H9 (cell line): ENCODE measurements at regions not wholly inside any gene's neighbourhood (a gene's known extent, or its start where the extent isn't known, plus 50 kb on each side); places are given as distances from the start of the nearest gene placed in this dataset.

ENCODE experiments used
- DNase-seq: peaks from one replicate; pipeline ENCODE4 v3.0.0-alpha.2; 2017
- H2AFZ ChIP-seq: one replicate; pipeline ENCODE4 v1.6.1; 2013; ENCODE audit warnings: mild to moderate bottlenecking, low read length, control low read depth, moderate library complexity
- H2AK5ac ChIP-seq: 2 replicates; pipeline ENCODE4 v1.6.1; 2013; ENCODE audit warnings: low read length, control low read depth, mixed read lengths; ENCODE audit not compliant: insufficient read length
- H2BK120ac ChIP-seq: one replicate; pipeline ENCODE4 v1.6.1; 2013; ENCODE audit warnings: low read depth, mild to moderate bottlenecking, low read length, control low read depth, inconsistent platforms; ENCODE audit not compliant: poor library complexity, severe bottlenecking
- H2BK12ac ChIP-seq: 2 replicates; pipeline ENCODE4 v1.6.1; 2013; ENCODE audit warnings: low read length, control low read depth, mixed read lengths, low read depth; ENCODE audit not compliant: insufficient read length
- H2BK15ac ChIP-seq: 2 replicates; pipeline ENCODE4 v1.6.1; 2013; ENCODE audit warnings: low read depth, low read length, control low read depth
- H2BK20ac ChIP-seq: one replicate; pipeline ENCODE4 v1.6.1; 2013; ENCODE audit warnings: low read depth, mild to moderate bottlenecking, low read length, control low read depth, inconsistent platforms; ENCODE audit not compliant: poor library complexity, severe bottlenecking
- H2BK5ac ChIP-seq: 2 replicates; pipeline ENCODE4 v1.6.1; 2013; ENCODE audit warnings: low read length, control low read depth, mixed read lengths; ENCODE audit not compliant: insufficient read length
- H3K14ac ChIP-seq: 2 replicates; pipeline ENCODE4 v1.6.1; 2013; ENCODE audit warnings: low read length, control low read depth; ENCODE audit not compliant: insufficient read depth
- H3K18ac ChIP-seq: 2 replicates; pipeline ENCODE4 v1.6.1; 2013; ENCODE audit warnings: low read depth, mild to moderate bottlenecking, mixed read lengths, low read length, control low read depth; ENCODE audit not compliant: insufficient read length
- H3K23ac ChIP-seq: 2 replicates; pipeline ENCODE4 v1.6.1; 2013; ENCODE audit warnings: low read length, control low read depth, mixed read lengths, low read depth; ENCODE audit not compliant: insufficient read length
- H3K23me2 ChIP-seq: 2 replicates; pipeline ENCODE4 v1.6.1; 2013; ENCODE audit warnings: low read depth, mild to moderate bottlenecking, mixed read lengths, low read length, control low read depth; ENCODE audit not compliant: insufficient read length, poor library complexity, severe bottlenecking
- H3K27ac ChIP-seq: 2 replicates; pipeline ENCODE4 v1.5.1; 2013; ENCODE audit warnings: low read length, control low read depth, mixed read lengths, low read depth; ENCODE audit not compliant: insufficient read length
- H3K27me3 ChIP-seq: 2 replicates; pipeline ENCODE4 v1.6.1; 2013; ENCODE audit warnings: low read length, control low read depth, inconsistent platforms; ENCODE audit not compliant: insufficient read depth
- H3K4ac ChIP-seq: 2 replicates; pipeline ENCODE4 v1.6.1; 2013; ENCODE audit warnings: low read depth, mild to moderate bottlenecking, control low read depth, inconsistent platforms, low read length, moderate library complexity
- H3K4me1 ChIP-seq: 2 replicates; pipeline ENCODE4 v1.6.1; 2013; ENCODE audit warnings: low read length, control low read depth, inconsistent platforms; ENCODE audit not compliant: insufficient read depth
- H3K4me2 ChIP-seq: 2 replicates; pipeline ENCODE4 v1.6.1; 2013; ENCODE audit warnings: low read length, control low read depth, mixed read lengths; ENCODE audit not compliant: insufficient read length, insufficient read depth
- H3K56ac ChIP-seq: 2 replicates; pipeline ENCODE4 v1.6.1; 2013; ENCODE audit warnings: low read depth, mild to moderate bottlenecking, mixed read lengths, low read length, control low read depth; ENCODE audit not compliant: insufficient read length
- H3K79me1 ChIP-seq: 2 replicates; pipeline ENCODE4 v1.6.1; 2013; ENCODE audit warnings: low read depth, mild to moderate bottlenecking, moderate library complexity, low read length, control low read depth, inconsistent platforms; ENCODE audit not compliant: insufficient read depth, poor library complexity, severe bottlenecking
- H3K79me2 ChIP-seq: 2 replicates; pipeline ENCODE4 v1.6.1; 2013; ENCODE audit warnings: low read length, control low read depth, inconsistent platforms; ENCODE audit not compliant: insufficient read depth
- H3K9ac ChIP-seq: 2 replicates; pipeline ENCODE4 v1.6.1; 2013; ENCODE audit warnings: low read length, control low read depth, mixed read lengths; ENCODE audit not compliant: insufficient read length; ENCODE audit errors: extremely low read depth
- H3K9me3 ChIP-seq: one replicate; pipeline ENCODE4 v1.6.1; 2013; ENCODE audit warnings: low read depth, low read length, inconsistent platforms; ENCODE audit not compliant: control insufficient read depth
- H3T11ph ChIP-seq: one replicate; pipeline ENCODE4 v1.6.1; 2013; ENCODE audit warnings: mild to moderate bottlenecking, low read length, control low read depth, inconsistent platforms
- H4K20me1 ChIP-seq: one replicate; pipeline ENCODE4 v1.6.1; 2013; ENCODE audit not compliant: control insufficient read depth, insufficient read length, insufficient read depth
- H4K5ac ChIP-seq: 2 replicates; pipeline ENCODE4 v1.6.1; 2013; ENCODE audit warnings: low read depth, mild to moderate bottlenecking, mixed read lengths, low read length, control low read depth; ENCODE audit not compliant: insufficient read length
- H4K8ac ChIP-seq: replicated peaks from 2 replicates; pipeline ENCODE4 v1.6.1; 2013; ENCODE audit warnings: low read length, control low read depth, mixed read lengths, low read depth; ENCODE audit not compliant: insufficient read length
- H4K91ac ChIP-seq: 2 replicates; pipeline ENCODE4 v1.6.1; 2013; ENCODE audit warnings: low read depth, mild to moderate bottlenecking, moderate library complexity, mixed read lengths, low read length, control low read depth; ENCODE audit not compliant: insufficient read length
- H3K27ac Mint-ChIP-seq, 3 experiments: 2 replicates in 2 of 3; 3 replicates in 1 of 3; pipeline ENCODE4 v1.8.0; 2020 to 2021; ENCODE audit warnings: mixed read lengths in 3 of 3, mild to moderate bottlenecking in 1 of 3, moderate library complexity in 1 of 3
- H3K27me3 Mint-ChIP-seq: 2 replicates; pipeline ENCODE4 v1.8.0; 2021; ENCODE audit warnings: low read depth, mild to moderate bottlenecking, moderate library complexity, mixed read lengths
- H3K36me3 Mint-ChIP-seq, 3 experiments: 2 replicates in 2 of 3; 3 replicates in 1 of 3; pipeline ENCODE4 v1.8.0; 2020 to 2021; ENCODE audit warnings: low read depth in 3 of 3, mixed read lengths in 3 of 3; ENCODE audit not compliant: insufficient read depth in 1 of 3
- H3K4me1 Mint-ChIP-seq, 2 experiments: 2 replicates each; pipeline ENCODE4 v1.8.0; 2020; ENCODE audit warnings: mixed read lengths in 2 of 2
- H3K4me3 Mint-ChIP-seq, 2 experiments: 2 replicates in 1 of 2; 3 replicates in 1 of 2; pipeline ENCODE4 v1.8.0; 2020 to 2021; ENCODE audit warnings: mild to moderate bottlenecking in 2 of 2, mixed read lengths in 2 of 2, moderate library complexity in 1 of 2
- H3K9me3 Mint-ChIP-seq, 2 experiments: 2 replicates in 1 of 2; 3 replicates in 1 of 2; pipeline ENCODE4 v1.8.0; 2020; ENCODE audit warnings: mild to moderate bottlenecking in 2 of 2, mixed read lengths in 2 of 2, moderate library complexity in 1 of 2
- CTCF ChIP-seq: fragments of 200-600 bp; sonication (generic); conservative IDR thresholded peaks from 3 replicates; pipeline ENCODE4 v1.8.0; 2021; ENCODE audit warnings: antibody characterized with exemption, mild to moderate bottlenecking
- WGBS: extraction: QIAGEN DNeasy Blood & Tissue Kit; methylation state at CpG from one replicate; pipeline ENCODE4 v1.1.7; 2013; ENCODE audit warnings: missing lambda C conversion rate, low lambda C conversion rate, mixed read lengths; ENCODE audit not compliant: insufficient read length; ENCODE audit errors: extremely low coverage; 5-methylcytosine and 5-hydroxymethylcytosine counted together

GRCh38 chr16:47980212-47980611 lies 175.6 kb downstream of the ABCC12 start:
- Mint-ChIP-seq H3K27ac (no peak overlapping the region), H3K27me3 (peaks cover 17% of the 10 kb centered on the region), H3K4me3 (no peak overlapping the region), H3K36me3 (no peaks in the 10 kb centered on the region), H3K9me3 (no peaks in the 10 kb centered on the region), H3K4me1 (peaks cover 14 to 16% of the 10 kb centered on the region in 2 experiments)
- H3K23me2 ChIP-seq: no peaks in the 10 kb centered on the region
- H2BK15ac ChIP-seq: no peak overlapping the region
- TF ChIP-seq CTCF: no peak
- no peak for DNase-seq
- no peaks in the 10 kb centered on the region for H3K27me3 ChIP-seq
- no peak overlapping the region for H2BK12ac ChIP-seq
- no CpG with 5 or more reads among the region's 8 CpGs for WGBS
- H3K4ac ChIP-seq: no peak overlapping the region
- no peak overlapping the region for H2BK20ac ChIP-seq
- H3T11ph ChIP-seq: no peak overlapping the region
- no peaks in the 10 kb centered on the region for H3K79me1 ChIP-seq
- H3K14ac ChIP-seq: no peak overlapping the region
- H4K91ac ChIP-seq: no peak overlapping the region
- H4K5ac ChIP-seq: no peak overlapping the region
- H2AK5ac ChIP-seq: no peak overlapping the region
- H4K8ac ChIP-seq: no peak overlapping the region
- H2AFZ ChIP-seq: no peak overlapping the region
- no peaks in the 10 kb centered on the region for H4K20me1 ChIP-seq
- H3K4me1 ChIP-seq: 0 out of 2 replicates have a peak, but pooled peaks cover 2% of the 10 kb centered on the region
- H3K4me2 ChIP-seq: no peak overlapping the region
- H3K27ac ChIP-seq: no peak overlapping the region
- H3K18ac ChIP-seq: no peak overlapping the region
- H3K9ac ChIP-seq: no peak overlapping the region
- H3K23ac ChIP-seq: no peak overlapping the region
- no peak overlapping the region for H2BK120ac ChIP-seq
- H2BK5ac ChIP-seq: no peak overlapping the region
- no peaks in the 10 kb centered on the region for H3K9me3 ChIP-seq
- H3K56ac ChIP-seq: no peak overlapping the region
- H3K79me2 ChIP-seq: no peaks in the 10 kb centered on the region
